Esophagus muscularis mucosa (tissue), 4 donors: ENCODE measurements at regions not wholly inside any gene's neighbourhood (a gene's known extent, or its start where the extent isn't known, plus 50 kb on each side); places are given as distances from the start of the nearest gene placed in this dataset.

ENCODE experiments used
- DNase-seq: peaks from one replicate; pipeline ENCODE4 v3.0.0-alpha.2; 2017; ENCODE audit errors: extremely low spot score
- H3K27ac ChIP-seq, 4 donors: fragments of 200-600 bp; sonication (generic); replicated peaks in 1 of 4; 1 replicate in 3 of 4; 2 replicates in 1 of 4; pipeline ENCODE4 v1.5.1; 2016 to 2019; ENCODE audit warnings: mild to moderate bottlenecking in 1 of 4
- H3K27me3 ChIP-seq, 4 donors: fragments of 200-600 bp; sonication (generic); one replicate each; pipeline versions ENCODE4 v1.5.1 to v1.6.0; 2016 to 2019
- H3K36me3 ChIP-seq, 4 donors: fragments of 200-600 bp; sonication (generic); one replicate each; pipeline ENCODE4 v1.5.1; 2016 to 2019
- H3K4me1 ChIP-seq, 4 donors: fragments of 200-600 bp; sonication (generic); one replicate each; pipeline ENCODE4 v1.5.1; 2016 to 2019
- H3K4me3 ChIP-seq, 4 donors: fragments of 200-600 bp; sonication (generic); 1 replicate in 2 of 4; 2 replicates in 2 of 4; pipeline ENCODE4 v1.5.1; 2016 to 2019; ENCODE audit warnings: mild to moderate bottlenecking in 4 of 4, moderate library complexity in 1 of 4
- H3K9me3 ChIP-seq, 4 donors: fragments of 200-600 bp; sonication (generic); 1 replicate in 3 of 4; 2 replicates in 1 of 4; pipeline ENCODE4 v1.5.1; 2016 to 2019
- EP300 ChIP-seq: sonication (generic); formaldehyde crosslinking; IDR thresholded peaks from one replicate; pipeline ENCODE4 v1.6.1; 2017; ENCODE audit warnings: antibody characterized with exemption
- POLR2A ChIP-seq: fragments of 450-650 bp; IDR thresholded peaks from one replicate; pipeline ENCODE4 v1.6.1; 2017; ENCODE audit warnings: antibody characterized with exemption, moderate library complexity, mild to moderate bottlenecking, low read depth
- POLR2AphosphoS5 ChIP-seq, 2 donors: sonication (generic); formaldehyde crosslinking; IDR thresholded peaks; one replicate each; pipeline ENCODE4 v1.6.1; 2017; ENCODE audit warnings: antibody characterized with exemption in 2 of 2
- WGBS: methylation state at CpG from one replicate; pipeline ENCODE4 v1.1.5; 2018; 5-methylcytosine and 5-hydroxymethylcytosine counted together
- intact Hi-C: fragments of 100-400 bp; cut with DNase I; formaldehyde crosslinking; loops from one replicate; pipeline ENCODE4 v1.15.1; 2023
- TF ChIP-seq, protein P1 (sequence below), 3 experiments: fragments of 200-600 bp in 2 of 3; fragments of 450-650 bp in 1 of 3; sonication (generic) in 2 of 3; IDR thresholded peaks; one replicate each; pipeline ENCODE4 v1.5.1; 2017 to 2019; ENCODE audit warnings: antibody characterized with exemption in 3 of 3, mild to moderate bottlenecking in 2 of 3, moderate library complexity in 1 of 3

DNA sequence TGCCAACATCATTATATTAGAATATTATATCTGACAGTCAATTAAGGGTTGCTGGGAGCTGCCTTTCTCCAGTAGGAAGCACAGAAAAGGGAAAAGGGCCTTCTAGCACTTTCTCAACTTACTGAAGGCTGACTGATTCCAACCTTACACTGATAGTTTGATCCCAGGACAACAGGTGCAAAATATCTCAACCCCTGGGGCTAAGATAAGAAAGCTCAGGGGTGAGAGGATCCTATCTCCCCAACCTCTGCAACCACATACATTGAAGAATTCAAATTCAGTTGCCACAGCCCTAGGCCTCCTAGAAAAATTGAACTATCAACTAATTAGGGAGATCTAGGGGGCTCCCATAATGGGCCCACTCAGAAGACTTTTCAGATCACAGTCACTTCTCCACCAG is 179.1 kb upstream of the GPRIN3 start:
- no peak overlapping the region for H3K4me3 ChIP-seq
- TF ChIP-seq POLR2AphosphoS5 (IDR thresholded peaks at IDR 0.05), result no peak
- no peak for TF ChIP-seq POLR2A
- TF ChIP-seq, protein P1, sequence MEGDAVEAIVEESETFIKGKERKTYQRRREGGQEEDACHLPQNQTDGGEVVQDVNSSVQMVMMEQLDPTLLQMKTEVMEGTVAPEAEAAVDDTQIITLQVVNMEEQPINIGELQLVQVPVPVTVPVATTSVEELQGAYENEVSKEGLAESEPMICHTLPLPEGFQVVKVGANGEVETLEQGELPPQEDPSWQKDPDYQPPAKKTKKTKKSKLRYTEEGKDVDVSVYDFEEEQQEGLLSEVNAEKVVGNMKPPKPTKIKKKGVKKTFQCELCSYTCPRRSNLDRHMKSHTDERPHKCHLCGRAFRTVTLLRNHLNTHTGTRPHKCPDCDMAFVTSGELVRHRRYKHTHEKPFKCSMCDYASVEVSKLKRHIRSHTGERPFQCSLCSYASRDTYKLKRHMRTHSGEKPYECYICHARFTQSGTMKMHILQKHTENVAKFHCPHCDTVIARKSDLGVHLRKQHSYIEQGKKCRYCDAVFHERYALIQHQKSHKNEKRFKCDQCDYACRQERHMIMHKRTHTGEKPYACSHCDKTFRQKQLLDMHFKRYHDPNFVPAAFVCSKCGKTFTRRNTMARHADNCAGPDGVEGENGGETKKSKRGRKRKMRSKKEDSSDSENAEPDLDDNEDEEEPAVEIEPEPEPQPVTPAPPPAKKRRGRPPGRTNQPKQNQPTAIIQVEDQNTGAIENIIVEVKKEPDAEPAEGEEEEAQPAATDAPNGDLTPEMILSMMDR (IDR thresholded peaks at IDR 0.05), result no peak
- TF ChIP-seq EP300, result no peak
- no peaks in the 10 kb centered on the region for H3K36me3 ChIP-seq
- H3K4me1 ChIP-seq, result no peaks in the 10 kb centered on the region
- intact Hi-C loops, result no loop called here
- DNase-seq, result no peak
- no peaks in the 10 kb centered on the region for H3K9me3 ChIP-seq
- H3K27me3 ChIP-seq, result no peaks in the 10 kb centered on the region
- H3K27ac ChIP-seq, result no peak overlapping the region

GRCh38 chr4:89486042-89486441 is 178.4 kb upstream of the GPRIN3 start:
- H3K9me3 ChIP-seq, result no peaks in the 10 kb centered on the region
- H3K36me3 ChIP-seq, result no peaks in the 10 kb centered on the region
- H3K4me3 ChIP-seq, result no peak overlapping the region
- DNase-seq, result no peak
- TF ChIP-seq POLR2AphosphoS5 (IDR thresholded peaks at IDR 0.05) (no peak), POLR2A (no peak), EP300 (no peak)
- TF ChIP-seq, protein P1 (IDR thresholded peaks at IDR 0.05), result peak in 1 of 3 experiments; percentile 9
- H3K4me1 ChIP-seq, result no peaks in the 10 kb centered on the region
- no peaks in the 10 kb centered on the region for H3K27me3 ChIP-seq
- intact Hi-C loops, result no loop called here
- no peak overlapping the region for H3K27ac ChIP-seq
- 41% methylated on average over 3 of the region's 3 CpGs for WGBS

DNA sequence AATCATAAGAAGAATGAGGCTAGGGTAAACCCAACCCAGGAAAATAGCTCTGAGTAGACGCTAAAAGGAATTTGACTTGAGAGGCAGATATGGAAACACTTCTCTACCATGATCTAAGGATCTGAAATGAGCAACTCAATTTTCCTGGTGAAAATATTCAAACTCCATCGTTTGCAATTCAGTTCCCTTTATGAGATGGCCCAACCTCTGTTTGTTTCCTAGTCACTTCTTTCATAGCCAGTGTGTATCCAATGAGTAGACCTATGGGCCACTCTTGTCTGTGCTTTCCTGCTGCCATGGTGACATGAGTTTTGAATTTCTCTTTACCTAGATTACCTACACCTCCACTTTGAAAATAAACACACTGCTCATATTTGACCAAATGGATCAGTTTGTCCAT is 176.2 kb upstream of the GPRIN3 start:
- DNase-seq, result no peak
- intact Hi-C loops, result no loop called here
- TF ChIP-seq, protein P1 (IDR thresholded peaks at IDR 0.05), result no peak
- no peak for TF ChIP-seq EP300
- H3K4me3 ChIP-seq, result no peak overlapping the region
- no peaks in the 10 kb centered on the region for H3K36me3 ChIP-seq
- 77% methylated on average over 2 of the region's 2 CpGs for WGBS
- no peaks in the 10 kb centered on the region for H3K9me3 ChIP-seq
- no peaks in the 10 kb centered on the region for H3K27me3 ChIP-seq
- H3K4me1 ChIP-seq, result no peaks in the 10 kb centered on the region
- H3K27ac ChIP-seq, result no peak overlapping the region

DNA sequence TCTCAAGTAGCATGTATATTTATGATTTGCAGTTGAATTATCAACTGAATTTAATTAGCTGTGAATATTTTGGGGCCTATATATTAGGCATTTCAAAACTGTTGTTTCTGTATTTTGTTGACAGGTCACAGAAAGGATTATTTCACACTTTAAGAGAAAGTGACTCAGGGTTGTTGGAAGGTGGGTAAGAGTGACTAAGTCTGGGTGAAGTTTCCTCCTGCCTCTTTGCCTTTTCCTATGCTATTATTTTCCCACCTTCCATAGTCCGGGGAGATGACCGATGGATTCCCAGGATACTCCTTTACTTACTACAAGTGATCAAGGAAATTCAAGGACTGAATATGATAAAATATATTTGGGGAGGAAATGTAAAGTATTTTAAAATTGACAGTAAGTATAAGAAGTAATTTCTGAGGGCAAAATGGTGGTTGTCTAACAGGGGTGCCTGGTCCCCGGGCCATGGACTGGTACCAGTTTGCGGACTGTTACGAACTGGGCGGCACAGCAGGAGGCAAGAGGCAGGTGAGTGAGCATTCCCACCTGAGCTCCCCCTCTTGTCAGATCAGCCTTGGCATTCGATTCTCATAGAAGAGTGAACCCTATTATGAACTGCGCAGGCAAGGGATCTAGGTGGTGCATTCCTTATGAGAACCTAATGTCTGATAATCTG is 175.5 kb upstream of the GPRIN3 start:
- Histone ChIP-seq H3K27me3 (no peaks in the 10 kb centered on the region), H3K9me3 (no peaks in the 10 kb centered on the region), H3K27ac (no peak overlapping the region), H3K4me1 (no peaks in the 10 kb centered on the region), H3K36me3 (no peaks in the 10 kb centered on the region), H3K4me3 (no peak overlapping the region)
- WGBS, result 92% methylated on average over 8 of the region's 8 CpGs
- intact Hi-C loops, result no loop called here
- TF ChIP-seq POLR2AphosphoS5 (IDR thresholded peaks at IDR 0.05) (no peak), POLR2A (no peak), EP300 (no peak)
- TF ChIP-seq, protein P1 (IDR thresholded peaks at IDR 0.05), result no peak
- DNase-seq, result no peak

DNA sequence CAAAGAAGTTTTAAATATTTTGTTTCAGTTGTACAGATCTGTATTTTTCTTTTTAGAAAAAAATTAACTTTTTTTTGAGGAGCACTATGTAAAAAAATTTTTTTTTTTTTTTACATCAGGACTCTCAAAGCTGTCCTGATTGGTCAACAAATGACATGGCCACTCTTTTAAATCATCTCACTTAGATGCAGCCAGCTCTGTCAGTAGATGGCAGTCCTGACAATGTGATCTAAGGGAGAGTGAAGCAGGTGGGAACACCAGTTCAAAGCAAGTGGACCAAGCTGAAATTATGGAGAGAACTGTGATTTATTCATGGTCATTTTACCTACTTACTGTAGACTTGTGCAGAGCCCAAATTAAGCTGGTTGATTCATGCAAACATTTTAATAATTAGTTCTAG is 174.7 kb upstream of the GPRIN3 start:
- no peak overlapping the region for H3K27ac ChIP-seq
- intact Hi-C loops, result no loop called here
- H3K4me1 ChIP-seq, result no peaks in the 10 kb centered on the region
- no peaks in the 10 kb centered on the region for H3K9me3 ChIP-seq
- no peak overlapping the region for H3K4me3 ChIP-seq
- H3K36me3 ChIP-seq, result no peaks in the 10 kb centered on the region
- no peaks in the 10 kb centered on the region for H3K27me3 ChIP-seq
- TF ChIP-seq, protein P1 (IDR thresholded peaks at IDR 0.05), result no peak
- TF ChIP-seq POLR2AphosphoS5 (IDR thresholded peaks at IDR 0.05) (no peak), EP300 (no peak), POLR2A (no peak)
- DNase-seq, result no peak
